Neuron (in vitro differentiated cells): ENCODE measurements at regions not wholly inside any gene's neighbourhood (a gene's known extent, or its start where the extent isn't known, plus 50 kb on each side); places are given as distances from the start of the nearest gene placed in this dataset.

Source experiments
- H2AFZ ChIP-seq: one replicate; pipeline ENCODE4 v1.6.1; 2013; ENCODE audit warnings: low read depth, mild to moderate bottlenecking, inconsistent platforms, low read length, moderate library complexity
- H3K27me3 ChIP-seq: one replicate; pipeline ENCODE4 v1.6.1; 2013; ENCODE audit warnings: low read length; ENCODE audit not compliant: insufficient read depth
- H3K36me3 ChIP-seq: one replicate; pipeline ENCODE4 v1.6.1; 2013; ENCODE audit warnings: low read length; ENCODE audit not compliant: insufficient read depth
- H3K4me1 ChIP-seq: one replicate; pipeline ENCODE4 v1.6.1; 2013; ENCODE audit warnings: low read length; ENCODE audit not compliant: insufficient read depth
- H3K4me3 ChIP-seq: 2 replicates; pipeline ENCODE4 v1.5.1; 2013; ENCODE audit warnings: mild to moderate bottlenecking, low read length, moderate library complexity
- H3K9me3 ChIP-seq: one replicate; pipeline ENCODE4 v1.6.1; 2013; ENCODE audit warnings: low read length

DNA sequence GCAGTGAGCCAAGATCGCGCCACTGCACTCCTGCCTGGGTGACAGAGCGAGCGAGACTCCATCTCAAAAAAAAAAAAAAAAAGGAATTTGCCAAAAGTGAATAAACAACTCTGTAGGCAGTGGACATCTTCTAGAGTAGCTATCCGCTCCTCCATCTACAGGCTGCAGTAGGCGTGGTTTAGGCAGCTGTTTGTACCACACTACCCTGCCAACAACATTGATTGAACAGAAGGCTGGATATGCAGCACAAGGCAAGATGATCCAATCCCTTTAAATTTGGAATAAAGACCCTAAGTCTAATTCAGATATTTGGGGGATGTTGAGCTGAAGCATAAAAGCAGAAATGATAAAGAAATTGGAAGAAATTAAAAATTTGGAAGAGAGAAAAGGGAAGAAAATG is 141.6 kb downstream of the TES start:
- Histone ChIP-seq H3K4me3 (no peak overlapping the region), H2AFZ (no peak overlapping the region), H3K27me3 (no peaks in the 10 kb centered on the region), H3K4me1 (no peaks in the 10 kb centered on the region), H3K9me3 (no peaks in the 10 kb centered on the region), H3K36me3 (no peaks in the 10 kb centered on the region)

DNA sequence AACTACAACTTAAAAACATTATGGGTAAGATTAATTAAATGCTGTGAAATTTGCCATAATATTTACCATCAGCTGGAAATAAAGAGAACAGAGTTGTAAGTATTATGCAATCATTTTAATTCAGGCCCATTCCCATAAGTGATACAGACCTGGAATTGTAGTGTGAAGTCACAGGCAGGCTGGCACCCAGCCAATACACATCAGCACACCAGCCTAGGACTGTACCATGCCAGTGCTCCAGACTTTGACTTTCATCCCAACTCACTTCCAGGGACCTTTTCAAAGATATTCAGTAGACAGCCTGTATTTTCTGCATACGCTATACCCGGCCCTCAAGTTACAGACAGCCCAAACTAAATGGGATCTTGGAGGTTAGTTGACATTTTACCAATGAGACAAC is 143.3 kb downstream of the TES start:
- Histone ChIP-seq H2AFZ (no peak overlapping the region), H3K36me3 (no peaks in the 10 kb centered on the region), H3K9me3 (no peaks in the 10 kb centered on the region), H3K4me1 (no peaks in the 10 kb centered on the region), H3K4me3 (no peak overlapping the region), H3K27me3 (no peaks in the 10 kb centered on the region)

DNA sequence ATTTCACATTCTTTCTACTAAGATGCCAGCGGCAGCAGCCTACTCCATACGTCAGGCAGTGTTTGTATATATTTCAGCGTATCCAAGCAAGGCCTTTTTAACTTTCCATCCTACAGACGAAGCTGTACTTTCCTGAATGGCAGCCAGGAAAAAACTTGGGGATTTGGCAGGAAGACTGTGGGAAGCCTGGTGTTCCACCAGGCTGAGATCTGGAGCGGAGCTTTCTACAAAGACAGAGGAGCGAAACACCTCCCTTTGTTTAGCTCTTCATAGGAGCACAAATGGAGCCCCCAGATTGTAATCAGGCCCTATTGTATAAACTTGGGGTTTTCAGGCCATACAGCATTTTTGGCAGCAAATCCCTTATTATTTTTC is 143.8 kb downstream of the TES start:
- Histone ChIP-seq H3K4me3 (no peak overlapping the region), H3K27me3 (no peaks in the 10 kb centered on the region), H3K36me3 (no peaks in the 10 kb centered on the region), H3K9me3 (no peaks in the 10 kb centered on the region), H3K4me1 (no peaks in the 10 kb centered on the region), H2AFZ (no peak overlapping the region)

DNA sequence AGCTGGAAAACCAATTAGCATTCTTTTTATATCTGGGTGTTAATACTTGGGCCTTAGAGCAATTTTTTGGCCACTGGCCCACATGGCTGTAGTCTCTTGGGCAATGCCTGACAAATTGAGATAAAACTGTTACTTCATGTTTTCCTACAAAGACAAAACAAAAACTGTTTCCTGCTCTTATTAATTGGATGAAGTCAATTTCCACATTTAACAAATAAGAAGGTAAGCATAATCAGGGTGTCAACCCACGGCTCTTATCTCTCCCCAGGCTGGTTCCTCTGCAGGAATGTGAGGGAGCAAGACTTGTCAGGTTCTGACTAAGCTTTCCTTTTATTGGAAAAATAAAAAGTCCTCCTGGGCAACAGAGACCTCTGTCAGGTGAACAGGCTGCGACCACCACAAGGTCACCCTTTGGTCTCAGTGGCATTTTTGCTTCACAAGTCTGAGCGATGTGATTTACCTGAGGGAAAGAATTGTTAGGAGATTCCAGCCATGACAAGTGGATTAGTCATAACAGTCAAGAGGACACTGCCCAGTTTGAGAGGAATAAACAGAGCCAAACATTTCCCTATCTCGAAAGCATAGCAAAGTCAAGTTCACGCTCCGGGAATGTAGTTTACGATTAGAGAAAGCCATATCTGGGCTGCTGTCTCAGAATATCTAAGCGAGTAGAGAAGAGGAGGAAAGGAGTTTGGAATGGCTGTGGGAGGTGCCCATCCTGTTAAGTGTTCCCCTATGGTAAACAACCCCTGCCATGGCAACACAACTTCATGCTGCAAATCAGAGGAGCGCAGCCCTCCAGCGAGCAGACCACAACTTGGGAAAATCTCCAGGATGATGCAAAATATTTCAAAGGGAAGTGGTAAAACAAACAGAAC is 144.4 kb downstream of the TES start:
- no peaks in the 10 kb centered on the region for H3K4me1 ChIP-seq
- no peak overlapping the region for H2AFZ ChIP-seq
- no peaks in the 10 kb centered on the region for H3K36me3 ChIP-seq
- no peaks in the 10 kb centered on the region for H3K9me3 ChIP-seq
- H3K27me3 ChIP-seq = no peaks in the 10 kb centered on the region
- no peak overlapping the region for H3K4me3 ChIP-seq

DNA sequence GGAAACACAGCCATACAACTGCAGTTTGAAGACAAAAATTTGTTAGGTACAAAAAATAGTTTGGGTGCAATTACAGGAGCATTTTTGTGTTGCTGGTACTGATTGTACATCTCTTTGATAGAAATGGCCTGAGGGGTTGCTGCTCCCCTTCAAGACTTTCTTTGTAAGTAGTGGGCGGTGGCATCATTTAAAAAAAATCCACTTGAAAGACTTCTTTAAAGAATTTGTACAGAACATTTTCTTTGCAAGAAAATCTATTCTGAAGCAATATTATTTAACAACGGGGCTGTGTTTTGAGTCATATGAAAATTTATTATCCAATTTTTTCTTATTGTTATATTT is 144.1 kb upstream of the CAV2 start:
- H3K36me3 ChIP-seq = no peaks in the 10 kb centered on the region
- H3K9me3 ChIP-seq = no peaks in the 10 kb centered on the region
- no peaks in the 10 kb centered on the region for H3K4me1 ChIP-seq
- H2AFZ ChIP-seq = no peak overlapping the region
- H3K27me3 ChIP-seq = no peaks in the 10 kb centered on the region
- no peak overlapping the region for H3K4me3 ChIP-seq

DNA sequence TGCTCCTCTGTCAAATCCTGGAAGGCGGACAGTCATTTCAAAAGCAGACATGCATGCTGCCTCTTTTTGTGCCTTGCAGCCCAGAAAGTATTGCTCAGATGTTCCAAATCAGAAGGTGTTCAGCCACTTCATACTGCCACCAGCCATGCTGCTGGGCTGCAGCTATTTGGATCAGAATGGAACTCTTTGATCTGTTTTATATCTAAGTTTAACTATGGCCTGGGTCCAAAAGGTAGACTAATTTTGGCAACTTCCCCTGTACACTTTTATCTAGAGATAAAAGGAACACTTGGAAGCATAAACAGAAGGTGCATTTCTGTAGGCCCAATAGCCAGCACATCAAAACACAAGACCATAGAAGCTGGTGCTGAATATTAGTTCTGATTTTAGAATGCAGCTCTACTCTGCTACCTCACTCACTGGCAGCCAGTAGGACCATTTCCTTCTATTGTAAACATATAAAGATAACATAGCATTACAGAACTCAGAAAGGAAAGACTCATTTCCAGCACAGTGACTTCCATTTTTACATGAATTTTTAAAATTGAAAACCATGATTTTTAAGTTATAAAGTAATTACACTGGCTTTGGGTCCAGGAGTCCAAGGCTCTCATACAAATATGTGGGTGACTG is 143.1 kb upstream of the CAV2 start:
- Histone ChIP-seq H2AFZ (no peak overlapping the region), H3K27me3 (no peaks in the 10 kb centered on the region), H3K36me3 (no peaks in the 10 kb centered on the region), H3K4me1 (no peaks in the 10 kb centered on the region), H3K4me3 (no peak overlapping the region), H3K9me3 (no peaks in the 10 kb centered on the region)

DNA sequence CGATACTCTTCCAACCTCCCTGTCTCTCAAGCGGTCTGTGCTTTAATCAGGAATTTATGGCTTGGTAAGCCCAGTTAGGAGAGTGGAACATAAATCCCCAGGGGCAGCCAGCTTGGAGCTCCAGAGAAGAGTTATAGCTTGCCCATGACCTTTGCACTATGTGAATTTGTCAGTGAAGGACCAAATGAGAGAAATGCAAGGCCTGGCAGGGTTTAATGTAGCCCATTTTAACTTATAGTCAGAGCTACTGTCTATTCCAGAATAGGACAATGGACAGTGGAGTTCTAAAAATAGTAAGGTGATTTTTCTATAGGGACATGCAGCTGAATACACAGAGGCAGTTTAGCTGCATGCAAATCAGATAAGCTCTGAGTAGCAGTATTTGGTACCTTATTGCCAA is 142.6 kb upstream of the CAV2 start:
- H3K4me3 ChIP-seq = no peak overlapping the region
- no peak overlapping the region for H2AFZ ChIP-seq
- H3K9me3 ChIP-seq = no peaks in the 10 kb centered on the region
- no peaks in the 10 kb centered on the region for H3K4me1 ChIP-seq
- H3K36me3 ChIP-seq = no peaks in the 10 kb centered on the region
- no peaks in the 10 kb centered on the region for H3K27me3 ChIP-seq

DNA sequence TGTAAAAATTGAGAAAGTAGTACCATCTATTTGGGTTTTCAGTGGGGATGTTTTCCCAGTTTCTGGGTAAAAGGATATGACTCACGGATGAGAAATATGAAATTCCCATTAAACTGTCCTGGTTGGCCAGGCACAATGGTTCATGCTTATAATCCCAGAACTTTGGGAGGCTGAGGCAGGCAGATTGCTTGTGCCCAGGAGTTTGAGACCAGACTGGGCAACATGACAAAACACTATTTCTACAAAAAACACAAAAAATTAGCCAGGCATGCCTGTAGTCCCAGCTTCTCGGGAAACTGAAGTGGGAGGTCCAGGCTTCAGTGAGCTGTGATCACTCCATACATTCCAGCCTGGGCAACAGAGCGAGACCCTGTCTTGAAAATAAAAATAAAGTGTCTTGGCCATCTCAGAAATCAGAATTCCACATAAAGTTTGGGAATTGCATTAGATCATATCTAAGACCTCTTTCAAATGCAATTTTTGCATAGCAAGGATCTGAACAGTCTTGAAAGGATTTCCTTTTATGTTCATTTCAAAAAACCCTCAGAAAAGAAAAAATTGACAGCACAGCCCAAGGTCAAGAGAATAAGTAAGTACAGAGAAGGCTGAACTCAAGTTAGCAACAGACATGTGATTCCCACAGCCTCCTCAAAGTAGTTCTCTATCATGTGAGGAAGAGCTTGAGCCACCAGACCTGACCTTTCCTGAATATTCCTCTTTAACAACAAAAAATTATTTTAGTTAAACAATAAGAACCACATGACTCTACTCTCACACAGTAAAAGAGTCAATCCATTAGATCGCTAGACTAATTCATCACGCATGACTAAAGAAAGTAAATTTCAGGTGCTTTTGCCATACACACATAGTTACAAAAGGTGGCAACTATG is 141.5 kb upstream of the CAV2 start:
- Histone ChIP-seq H2AFZ (no peak overlapping the region), H3K9me3 (no peaks in the 10 kb centered on the region), H3K27me3 (no peaks in the 10 kb centered on the region), H3K4me3 (no peak overlapping the region), H3K36me3 (no peaks in the 10 kb centered on the region), H3K4me1 (no peaks in the 10 kb centered on the region)

DNA sequence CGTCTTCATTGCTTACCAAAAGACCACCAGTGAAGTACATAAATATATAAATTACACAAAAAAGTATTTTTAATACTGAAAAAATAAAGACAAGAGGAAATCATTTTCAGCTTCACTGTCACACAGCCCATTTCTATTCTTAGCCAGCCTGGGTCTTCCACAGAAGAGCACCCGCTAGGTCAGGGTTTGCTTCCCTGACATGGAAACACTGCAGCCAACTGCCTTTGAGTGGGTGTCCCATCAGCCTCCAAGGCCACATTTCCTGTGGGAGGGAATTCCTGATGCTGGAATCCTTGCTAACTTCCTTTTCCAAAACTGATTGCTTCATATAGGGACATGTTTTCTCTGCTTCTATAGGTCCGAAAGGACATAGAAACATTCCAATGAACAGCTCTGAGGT is 137.8 kb upstream of the CAV2 start:
- Histone ChIP-seq H3K4me1 (no peaks in the 10 kb centered on the region), H3K36me3 (no peaks in the 10 kb centered on the region), H3K9me3 (no peaks in the 10 kb centered on the region), H3K4me3 (no peak overlapping the region), H2AFZ (no peak overlapping the region), H3K27me3 (no peaks in the 10 kb centered on the region)

DNA sequence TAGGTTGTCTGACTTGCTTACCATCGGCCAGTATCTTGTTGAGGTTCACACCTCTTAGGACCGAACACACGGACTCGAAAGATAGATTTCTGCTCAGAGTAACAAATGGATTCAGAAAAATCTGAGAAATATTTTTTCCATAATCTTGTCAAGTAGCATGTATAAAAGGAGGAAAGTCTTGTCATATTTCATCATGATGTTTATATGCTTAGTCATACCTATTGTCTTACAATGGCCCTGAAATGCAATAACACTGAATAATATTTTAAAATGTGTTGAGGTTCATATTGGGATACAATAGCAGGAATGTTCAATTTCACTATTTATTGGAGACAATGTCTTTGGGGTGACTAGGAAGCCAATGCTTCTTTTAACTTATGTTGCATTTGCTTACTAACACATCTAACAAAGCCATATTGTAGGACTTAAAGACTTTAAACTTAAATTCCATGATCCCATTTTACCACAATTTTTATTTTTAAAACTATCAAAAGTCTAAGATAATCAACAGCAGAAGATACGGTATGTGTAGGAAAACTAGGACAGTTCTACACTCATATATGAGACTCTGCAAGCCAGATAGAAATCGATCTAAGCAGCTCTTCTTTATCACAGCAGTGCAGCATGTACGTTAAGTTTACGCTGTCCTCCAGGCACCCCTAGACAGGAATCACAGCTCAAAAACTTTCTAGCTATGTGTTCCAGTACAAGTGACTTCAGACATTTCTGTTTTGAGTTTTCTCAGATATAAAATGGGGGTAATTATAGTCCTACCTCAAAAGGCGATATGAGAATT is 135.7 kb upstream of the CAV2 start:
- no peak overlapping the region for H2AFZ ChIP-seq
- no peak overlapping the region for H3K4me3 ChIP-seq
- no peaks in the 10 kb centered on the region for H3K4me1 ChIP-seq
- H3K27me3 ChIP-seq = no peaks in the 10 kb centered on the region
- no peaks in the 10 kb centered on the region for H3K36me3 ChIP-seq
- no peaks in the 10 kb centered on the region for H3K9me3 ChIP-seq

DNA sequence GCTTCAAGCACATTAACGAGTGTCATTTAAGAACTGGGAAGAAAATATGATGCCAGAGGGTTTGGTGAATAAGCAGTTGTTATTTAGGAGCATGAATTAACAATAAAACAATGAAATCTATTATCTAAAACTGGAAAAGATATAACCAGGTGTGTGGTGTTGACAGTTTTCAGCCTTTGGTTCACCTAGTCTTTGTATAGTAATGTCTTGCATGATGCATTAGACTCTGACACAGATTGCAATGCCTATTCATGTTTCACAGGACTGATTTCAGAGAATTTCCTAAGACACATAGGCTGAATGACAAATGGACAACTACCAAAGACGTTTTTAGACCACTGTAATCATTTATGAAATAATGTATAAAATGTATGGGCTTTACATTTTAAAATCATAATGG is 135.1 kb upstream of the CAV2 start:
- no peak overlapping the region for H2AFZ ChIP-seq
- no peaks in the 10 kb centered on the region for H3K4me1 ChIP-seq
- H3K4me3 ChIP-seq = no peak overlapping the region
- H3K9me3 ChIP-seq = no peaks in the 10 kb centered on the region
- no peaks in the 10 kb centered on the region for H3K27me3 ChIP-seq
- H3K36me3 ChIP-seq = no peaks in the 10 kb centered on the region

DNA sequence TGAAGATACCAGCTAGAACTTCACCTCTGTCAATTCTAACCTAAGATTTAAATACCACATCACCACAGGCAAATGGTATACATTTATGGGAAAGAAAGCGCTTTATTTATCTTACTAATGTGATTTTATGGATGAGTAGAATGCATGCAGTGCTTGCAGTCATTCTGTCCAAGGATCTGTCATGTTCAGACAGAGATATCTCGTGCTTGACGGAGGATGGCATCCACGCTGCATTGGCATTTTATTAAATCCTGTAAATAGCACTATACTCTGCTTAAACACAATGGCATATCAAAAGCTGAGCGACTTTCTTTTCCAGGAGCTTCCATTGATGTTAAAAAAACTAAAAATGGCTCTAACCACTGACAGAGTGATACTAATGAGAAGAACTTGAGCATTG is 133.7 kb upstream of the CAV2 start:
- Histone ChIP-seq H2AFZ (no peak overlapping the region), H3K27me3 (no peaks in the 10 kb centered on the region), H3K4me1 (no peaks in the 10 kb centered on the region), H3K36me3 (no peaks in the 10 kb centered on the region), H3K9me3 (no peaks in the 10 kb centered on the region), H3K4me3 (no peak overlapping the region)
